HG03103 (cell line): ENCODE measurements at regions not wholly inside any gene's neighbourhood (a gene's known extent, or its start where the extent isn't known, plus 50 kb on each side); places are given as distances from the start of the nearest gene placed in this dataset.
"Not testable (repeated sequence)": the region's sequence is repeated elsewhere in the genome, so short reads cannot be mapped to it uniquely, and the experiment has no call there.

Source experiments
- ATAC-seq: cut with Tn5 transposase; IDR thresholded peaks from one replicate; pipeline ENCODE4 v1.9.1; 2021; ENCODE audit warnings: low read depth; ENCODE audit not compliant: unreplicated experiment

DNA sequence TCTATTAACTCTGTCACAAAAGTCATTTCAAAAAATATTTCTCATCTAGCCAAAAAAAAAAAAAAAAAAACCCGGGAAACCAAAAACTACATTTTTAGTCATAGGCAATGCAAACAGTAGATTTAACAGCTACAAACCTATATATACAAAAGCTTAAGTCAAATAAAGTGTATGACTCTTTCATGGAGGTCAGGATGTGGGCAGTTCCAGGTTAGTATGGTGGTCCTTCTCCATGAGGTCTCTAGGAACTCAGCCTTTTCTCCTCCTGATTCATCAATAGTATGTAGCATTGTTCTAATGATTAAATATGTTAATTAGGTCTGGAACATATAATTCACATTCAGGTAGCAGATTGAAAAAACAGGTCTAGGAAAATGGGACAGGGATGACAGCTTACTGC, 586.5 kb downstream of the SLC16A7 start:
- ATAC-seq = no peak

DNA sequence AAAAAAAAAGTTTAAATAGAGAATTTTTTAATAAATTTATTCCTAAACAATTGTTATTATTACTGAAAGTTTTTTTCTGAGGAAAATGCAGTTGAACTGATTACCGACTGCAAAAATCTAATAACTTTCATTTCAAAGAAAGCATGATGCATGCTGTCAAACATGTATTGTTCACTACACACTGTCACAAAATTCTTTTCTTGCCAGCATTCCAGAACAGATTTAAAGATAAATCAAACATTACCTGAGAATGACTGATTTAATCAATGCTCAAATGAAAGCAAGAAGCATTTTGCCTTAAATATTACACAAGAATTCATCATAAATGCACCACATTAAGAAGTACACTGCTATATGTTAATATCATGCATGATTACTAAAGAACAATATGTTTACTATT, 588.3 kb downstream of the SLC16A7 start:
- no peak for ATAC-seq

DNA sequence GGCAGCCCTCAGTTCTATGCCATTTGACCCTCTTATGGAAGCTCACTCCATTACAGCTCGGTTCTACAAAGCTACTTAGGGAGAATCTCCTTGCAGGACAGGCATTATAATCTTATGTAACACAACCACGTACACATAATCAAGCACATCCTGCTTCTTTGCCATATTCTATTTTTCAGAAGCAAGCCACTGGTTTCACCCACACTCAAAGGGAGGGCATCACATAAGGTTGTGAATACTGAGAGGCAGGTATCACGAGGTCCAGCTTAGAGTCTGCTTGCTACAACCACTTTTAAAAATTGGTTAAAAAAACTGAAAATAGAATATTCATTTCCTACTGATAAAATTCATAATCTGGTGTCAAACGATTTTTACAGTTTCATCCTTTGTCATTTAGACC, 589.2 kb downstream of the SLC16A7 start:
- ATAC-seq = no peak

DNA sequence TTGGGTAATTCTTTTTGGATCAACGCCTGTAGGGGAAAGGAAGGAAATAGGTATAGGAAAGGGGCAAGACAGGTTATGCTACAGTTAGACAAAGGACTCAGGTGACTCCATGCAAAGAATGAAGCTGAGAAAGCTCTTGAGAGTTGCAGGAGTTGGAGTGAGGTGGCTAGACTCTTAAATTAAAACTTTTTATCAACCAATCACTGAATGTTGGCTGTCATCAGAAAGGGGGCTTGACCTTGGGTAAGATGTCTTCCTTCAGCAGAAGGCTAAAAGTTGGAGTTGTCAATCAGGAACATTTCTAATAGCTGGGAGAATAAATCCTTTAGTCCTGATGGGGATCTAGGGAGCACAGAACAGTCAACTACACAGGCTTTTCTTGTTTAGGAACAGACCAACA, 595.4 kb downstream of the SLC16A7 start:
- no peak for ATAC-seq

DNA sequence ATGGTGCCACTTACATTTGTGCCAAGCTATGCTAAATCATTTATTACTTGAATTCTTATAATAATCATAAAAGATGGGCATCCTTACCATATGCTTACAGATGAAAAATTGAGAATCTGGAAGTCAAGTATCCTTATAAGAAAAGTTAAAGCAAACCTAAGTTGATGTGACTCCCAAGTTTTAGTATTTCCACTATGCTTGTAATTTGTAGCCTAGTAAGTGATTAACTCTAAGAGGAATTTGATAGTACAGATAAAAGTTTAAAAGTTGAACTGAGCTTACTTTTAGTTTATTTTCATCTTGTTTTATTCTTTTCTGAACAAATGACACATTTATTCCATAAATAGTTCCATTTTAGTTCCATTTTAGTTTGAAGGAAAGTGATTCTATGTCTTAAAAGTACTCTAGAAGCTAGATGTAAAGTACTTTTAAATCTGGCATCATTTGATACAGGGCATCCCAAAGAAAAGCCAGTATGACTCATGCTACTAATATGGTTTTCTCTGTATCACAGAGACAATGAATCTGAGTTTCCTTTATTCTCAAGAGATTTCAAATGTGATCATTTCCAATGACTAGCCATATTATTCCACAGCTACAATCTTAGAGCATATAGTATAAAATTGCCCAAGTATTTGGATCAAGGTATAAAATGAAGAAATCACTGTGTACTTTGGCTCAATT, 596.0 kb downstream of the SLC16A7 start:
- ATAC-seq = no peak

DNA sequence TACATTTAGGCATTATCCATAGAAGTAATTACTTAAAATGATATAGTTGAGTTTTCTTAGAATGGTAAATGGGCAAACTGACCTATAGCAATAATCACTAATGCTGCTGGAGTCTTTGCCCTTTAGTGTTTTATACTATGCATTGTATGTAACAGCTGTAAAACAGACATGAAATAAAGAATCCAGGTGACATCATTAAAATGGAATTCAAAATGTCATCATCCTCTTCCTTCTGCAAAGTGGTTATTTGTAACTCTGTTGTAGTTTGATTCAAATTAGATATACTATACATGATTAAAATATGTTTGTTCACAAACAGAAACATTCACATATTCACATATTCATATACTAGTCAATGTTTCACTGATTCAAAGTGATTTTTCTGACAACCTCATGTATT, 598.8 kb downstream of the SLC16A7 start:
- no peak for ATAC-seq

DNA sequence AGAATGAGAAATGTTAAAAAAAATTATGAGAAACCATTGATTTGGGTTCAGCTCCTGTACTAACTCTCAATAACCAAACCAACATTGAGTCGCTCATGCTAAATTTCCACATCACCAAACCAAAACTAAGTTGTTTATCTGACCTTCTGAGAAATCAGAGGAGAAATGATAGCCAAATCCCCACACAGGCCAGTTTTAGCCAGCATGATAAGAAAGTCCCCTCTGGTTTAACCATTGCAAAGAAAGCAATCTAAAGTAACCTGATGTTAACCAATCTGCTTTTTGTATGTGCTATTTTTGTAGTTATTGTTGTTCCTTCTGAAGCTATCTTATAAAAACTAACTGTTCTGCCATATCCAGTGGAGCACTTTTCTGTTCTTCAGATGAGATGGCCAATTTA, 599.7 kb downstream of the SLC16A7 start:
- ATAC-seq = no peak

DNA sequence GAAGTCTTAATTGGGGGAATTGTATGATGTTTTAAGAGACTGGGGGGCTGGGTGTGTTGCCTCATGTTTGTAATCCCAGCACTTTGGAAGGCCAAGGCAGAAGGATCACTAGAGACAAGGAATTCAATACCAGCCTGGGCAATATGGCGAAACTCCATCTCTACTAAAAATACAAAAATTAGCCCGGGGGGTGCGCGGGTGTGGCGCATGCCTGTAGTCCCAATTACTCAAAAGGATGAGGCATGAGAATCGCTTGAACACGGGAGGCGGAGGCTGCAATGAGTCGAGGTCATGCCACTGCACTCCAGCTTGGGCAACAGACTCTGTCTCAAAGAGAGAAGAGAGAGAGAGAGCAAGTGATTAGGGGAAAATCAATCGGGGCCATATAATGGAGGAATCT, 600.5 kb downstream of the SLC16A7 start:
- no peak for ATAC-seq

DNA sequence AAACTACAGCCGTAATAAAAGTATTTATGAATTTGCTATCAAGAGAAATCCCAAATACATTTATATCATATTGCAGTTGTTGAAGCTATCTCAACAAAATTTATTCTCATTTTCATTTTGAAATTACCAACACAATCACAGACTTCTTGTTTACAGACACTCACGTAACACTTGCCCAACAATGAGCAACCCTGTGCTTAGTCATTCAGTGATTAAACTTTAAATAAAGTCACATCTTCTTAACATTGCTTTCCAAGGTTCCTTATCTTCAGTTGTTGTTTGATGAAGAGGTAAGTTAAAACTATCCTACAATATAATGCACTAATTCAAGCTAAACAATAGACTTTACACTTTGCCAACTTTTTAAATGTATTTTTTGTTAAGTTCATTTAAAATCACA, 601.8 kb downstream of the SLC16A7 start:
- ATAC-seq = no peak

DNA sequence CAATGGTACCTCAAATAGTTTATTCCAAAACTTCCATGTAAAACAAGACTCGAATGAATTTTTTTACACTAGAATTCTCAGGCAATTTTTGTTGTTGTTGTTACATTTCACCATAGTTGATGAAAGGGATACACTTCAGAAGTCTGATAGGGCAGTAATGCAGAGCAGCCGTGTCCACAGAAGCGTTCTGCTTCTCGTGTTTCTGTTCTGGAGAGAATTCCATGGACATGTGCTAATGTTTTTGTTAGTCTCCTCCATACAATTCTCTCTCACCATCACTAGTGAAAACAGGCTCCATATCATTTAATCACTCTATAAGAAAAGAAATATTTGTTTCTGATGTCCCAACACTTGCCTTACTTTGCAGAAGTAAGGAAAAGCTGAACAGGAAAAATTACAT, 606.1 kb downstream of the SLC16A7 start:
- ATAC-seq = no peak

DNA sequence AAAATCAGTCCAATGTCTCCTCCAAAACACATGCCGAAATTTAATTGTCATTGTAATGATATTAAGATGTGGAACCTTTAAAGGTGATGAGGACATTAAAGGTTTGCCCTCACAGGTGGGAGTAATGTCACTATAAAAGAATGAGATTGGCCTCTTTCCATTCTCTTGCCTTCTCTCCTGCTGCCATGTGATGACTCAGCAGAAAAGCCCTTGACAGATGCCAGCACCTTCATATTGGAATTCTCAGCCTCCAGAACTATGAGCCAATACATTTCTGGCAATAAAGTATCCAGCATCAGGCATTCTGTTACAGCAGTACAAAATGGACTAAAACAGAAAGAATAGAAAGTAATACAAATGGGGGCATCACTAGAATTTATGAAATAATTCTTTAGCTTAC, 609.7 kb downstream of the SLC16A7 start:
- ATAC-seq = no peak

DNA sequence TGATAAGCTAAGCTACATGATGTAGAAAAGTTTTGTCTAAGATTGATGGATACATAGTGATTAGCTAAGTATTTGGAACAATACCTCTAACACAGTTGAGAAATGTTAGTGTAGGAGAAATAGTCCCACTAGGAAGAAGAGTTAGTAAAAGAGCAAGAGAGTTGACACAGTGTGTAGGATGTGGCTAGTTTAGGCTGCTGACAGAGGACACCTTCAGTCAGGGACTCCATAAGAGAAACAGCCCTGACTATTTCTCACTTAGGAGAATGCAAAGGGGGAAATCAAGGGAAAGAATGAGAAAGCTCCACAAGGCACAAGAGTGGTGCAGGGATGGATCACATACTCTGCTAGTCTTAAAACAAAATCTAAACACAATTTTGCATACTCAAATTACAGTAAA, 613.7 kb downstream of the SLC16A7 start:
- no peak for ATAC-seq

DNA sequence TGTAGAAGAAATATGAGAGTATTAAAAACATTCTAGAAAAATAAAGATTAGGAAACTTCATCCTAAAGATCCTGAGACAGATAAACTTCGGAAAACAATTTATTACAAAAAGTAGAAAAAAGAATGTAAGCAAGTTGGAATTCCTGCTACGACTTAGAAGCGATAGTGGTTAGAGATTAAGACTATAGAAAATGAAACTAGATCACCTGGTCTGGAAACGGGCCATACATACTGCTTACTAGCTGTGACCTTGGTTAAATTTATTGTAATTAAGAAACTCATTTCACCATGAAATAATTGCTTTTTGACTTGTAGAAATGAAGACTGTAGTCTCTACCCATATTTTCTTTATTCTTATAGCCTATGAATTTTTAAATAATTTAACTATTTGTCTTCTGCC, 614.1 kb downstream of the SLC16A7 start:
- no peak for ATAC-seq

DNA sequence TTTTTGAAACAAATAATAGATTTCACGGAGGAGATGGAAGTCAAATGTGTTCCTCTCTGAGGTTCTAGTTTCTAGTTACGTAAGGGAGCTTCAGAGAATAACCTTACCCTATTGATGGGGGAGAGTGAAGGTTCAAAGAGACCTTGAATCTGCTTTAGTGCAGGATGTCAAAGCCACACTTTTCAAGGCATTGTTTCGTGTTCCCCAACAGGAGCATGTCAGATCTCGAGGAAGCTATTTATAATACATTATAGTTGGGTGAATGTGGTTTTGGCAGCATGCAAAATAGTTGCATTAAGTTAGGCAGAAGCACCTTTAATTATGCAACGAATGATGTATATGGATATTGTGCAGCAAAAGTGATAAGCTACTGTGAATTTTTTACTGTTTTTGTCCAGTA, 614.9 kb downstream of the SLC16A7 start:
- ATAC-seq = no peak

DNA sequence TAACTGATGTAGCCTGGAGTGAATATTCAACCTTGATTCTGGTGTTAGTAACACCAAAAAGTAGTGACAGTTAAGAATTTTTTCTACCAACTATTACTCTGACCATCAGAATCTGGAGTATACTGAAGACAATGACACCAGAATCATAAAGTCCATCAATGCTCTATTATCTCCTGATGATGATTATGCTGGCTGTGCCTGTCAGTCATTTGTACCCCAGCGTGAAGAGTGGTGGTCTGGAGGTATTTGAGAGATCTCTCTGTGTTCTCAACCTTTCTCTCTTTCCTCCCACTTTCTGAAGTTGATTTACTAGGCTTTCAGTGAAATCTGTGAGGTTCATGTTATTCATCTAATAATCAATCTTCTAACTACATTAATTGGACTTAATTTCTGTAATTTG, 615.4 kb downstream of the SLC16A7 start:
- no peak for ATAC-seq

DNA sequence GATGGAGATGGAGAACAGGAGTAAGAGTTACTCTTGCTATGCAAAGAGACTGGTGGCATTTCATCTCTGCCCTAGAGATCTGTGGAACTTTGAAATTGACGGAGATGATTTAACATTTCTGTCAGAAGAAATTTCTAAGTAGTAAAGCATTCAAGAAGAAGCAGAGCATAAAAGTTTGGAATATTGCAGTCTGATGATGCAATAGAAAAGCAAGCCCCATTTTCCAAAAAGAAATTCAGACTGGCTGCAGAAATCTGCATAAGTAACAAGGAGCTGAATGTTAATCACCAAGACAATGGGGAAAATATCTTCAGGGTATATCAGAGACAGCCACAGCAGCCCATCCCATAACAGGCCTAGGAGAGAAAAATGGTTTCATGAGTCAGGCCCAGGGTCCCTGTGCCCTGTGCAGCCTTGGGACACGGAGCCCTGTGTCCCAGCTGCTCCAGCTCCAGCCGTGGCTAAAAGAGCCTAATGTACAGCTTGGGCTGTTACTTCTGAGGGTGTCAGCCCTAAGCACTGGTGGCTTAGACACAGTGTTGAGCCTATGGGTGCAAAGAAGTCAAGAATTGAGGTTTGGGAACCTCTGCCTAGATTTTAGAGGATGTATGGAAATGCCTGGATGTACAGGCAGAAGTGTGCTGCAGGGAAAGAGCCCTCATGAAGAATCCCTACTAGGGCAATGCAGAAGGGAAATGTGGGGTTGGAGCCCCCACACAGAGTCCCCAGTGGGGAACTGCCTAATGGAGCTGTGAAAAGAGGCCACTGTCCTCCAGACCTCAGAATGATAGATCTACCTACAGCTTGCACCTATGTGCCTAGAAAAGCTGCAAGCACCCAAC, 616.6 kb downstream of the SLC16A7 start:
- ATAC-seq = no peak

DNA sequence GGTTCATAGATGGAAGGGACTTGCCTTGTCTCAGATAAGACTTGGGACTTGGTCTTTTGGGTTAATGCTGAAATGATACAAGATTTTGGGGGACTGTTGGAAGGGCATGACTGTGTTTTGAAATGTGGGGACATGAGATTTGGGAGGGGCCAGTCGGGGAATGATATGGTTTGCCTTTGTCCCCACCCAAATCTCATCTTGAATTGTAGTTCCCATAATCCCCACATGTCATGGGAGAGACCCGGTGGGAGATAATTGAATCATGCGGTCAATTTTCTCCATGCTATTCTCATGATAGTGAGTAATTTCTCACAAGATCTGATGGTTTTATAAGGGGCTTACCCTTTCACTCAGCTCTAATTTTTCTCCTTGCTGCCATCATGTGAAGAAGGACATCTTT, 617.4 kb downstream of the SLC16A7 start:
- ATAC-seq = not testable (repeated sequence)

DNA sequence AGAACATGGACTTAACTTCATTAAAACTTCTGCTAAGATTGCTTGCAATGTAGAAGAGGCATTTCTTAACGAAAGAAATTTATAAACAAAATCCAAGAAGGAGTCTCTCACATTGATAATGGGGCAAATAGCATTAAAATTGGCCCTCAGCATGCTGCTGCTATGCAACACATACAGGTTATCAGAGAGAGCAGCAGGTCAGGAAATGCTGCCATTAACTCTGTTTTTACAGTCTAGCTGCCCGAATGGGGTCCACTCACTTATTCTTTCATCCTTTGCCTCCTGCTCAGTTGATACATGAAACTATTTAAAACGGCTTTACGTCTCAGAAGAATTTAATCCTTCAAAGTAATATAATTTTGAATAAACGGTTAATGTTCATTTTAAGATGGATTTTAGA, 620.4 kb downstream of the SLC16A7 start:
- no peak for ATAC-seq

DNA sequence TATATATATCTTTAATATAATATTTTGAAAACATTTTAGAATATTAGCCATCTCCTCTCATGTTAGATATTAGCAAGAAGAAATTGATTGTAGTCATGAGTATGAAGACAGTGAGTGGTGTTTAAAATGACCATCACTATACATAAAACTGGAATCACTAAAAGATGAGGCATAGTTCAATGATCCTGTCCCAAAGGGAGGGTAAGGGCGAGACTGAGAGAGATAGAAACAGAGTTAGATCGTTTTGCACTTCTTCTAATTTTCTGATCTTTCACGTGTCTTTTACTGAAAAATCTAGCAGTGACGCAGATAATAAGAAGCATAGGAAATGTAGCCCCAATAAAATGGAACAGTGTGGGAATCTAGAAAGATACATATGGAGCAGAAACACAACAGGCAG, 627.4 kb downstream of the SLC16A7 start:
- ATAC-seq = no peak

DNA sequence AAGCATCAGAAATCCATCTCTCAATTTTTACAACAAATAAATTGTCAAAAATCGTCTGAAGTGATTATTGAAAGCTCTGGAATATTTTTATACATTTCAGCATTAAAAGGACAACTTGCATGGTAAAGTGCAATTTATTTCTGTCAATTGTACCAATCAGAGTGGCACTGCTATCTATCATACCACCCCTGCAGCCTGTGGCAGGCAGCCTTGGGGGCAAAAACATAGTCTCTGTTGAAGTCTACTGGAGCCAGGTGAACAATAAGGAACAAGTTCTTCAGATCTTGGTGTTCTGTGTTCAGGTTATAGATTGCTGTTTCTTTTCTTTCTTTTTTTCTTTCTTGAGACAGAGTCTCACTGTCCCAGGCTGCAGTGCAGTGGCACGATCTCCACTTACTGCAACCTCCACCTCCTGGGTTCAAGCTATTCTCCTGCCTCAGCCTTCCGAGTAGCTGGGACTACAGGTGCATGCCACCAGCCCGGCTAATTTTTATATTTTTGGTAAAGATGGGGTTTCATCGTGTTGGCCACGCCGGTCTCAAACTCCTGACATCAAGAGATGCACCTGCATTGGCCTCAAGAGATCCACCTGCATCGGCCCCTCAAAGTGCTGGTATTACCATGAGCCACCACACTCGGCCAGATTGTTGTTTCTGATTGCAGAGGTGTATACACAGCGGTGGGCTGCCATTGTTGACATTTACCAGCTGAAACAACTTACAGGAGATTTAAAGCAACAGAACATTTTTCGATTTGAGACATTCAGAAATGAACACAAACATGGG, 629.6 kb downstream of the SLC16A7 start:
- no peak for ATAC-seq

DNA sequence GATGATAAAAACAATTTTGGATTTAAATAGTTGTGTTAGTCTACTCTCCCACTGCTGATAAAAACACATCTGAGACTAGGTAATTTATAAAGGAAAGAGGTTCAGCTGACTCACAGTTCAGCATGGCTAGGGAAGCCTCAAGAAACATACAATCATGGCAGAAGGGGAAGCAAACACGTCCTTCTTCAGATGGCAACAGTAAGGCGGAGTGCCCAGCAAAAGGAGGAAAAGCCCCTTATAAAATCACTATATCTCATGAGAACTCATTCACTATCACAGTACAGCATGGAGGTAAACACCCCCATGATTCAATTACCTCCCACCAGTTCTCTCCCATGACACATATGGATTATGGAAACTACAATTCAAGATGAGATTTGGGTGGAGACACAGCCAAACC, 632.1 kb downstream of the SLC16A7 start:
- ATAC-seq = no peak
